T-helper 1 cell treated with Interleukin-12 subunit alpha and Interleukin-12 subunit beta and Interleukin-4 antibody, amounts not matched to agents 30 ng/mL and 1 ng/mL, for 36 hours (primary cell): ENCODE measurements at regions not wholly inside any gene's neighbourhood (a gene's known extent, or its start where the extent isn't known, plus 50 kb on each side); places are given as distances from the start of the nearest gene placed in this dataset.

Source experiments
- intact Hi-C: fragments of 100-400 bp; cut with micrococcal nuclease; formaldehyde crosslinking; loops from one replicate; pipeline ENCODE4 v1.15.1; 2024

- intact Hi-C loops = no loop called here
Measured at GRCh38 chr2:29974086-29974485, 52.7 kb upstream of the ALK start.

- intact Hi-C loops = no loop called here
Measured at GRCh38 chr2:29977284-29977683, 55.9 kb upstream of the ALK start.

GRCh38 chr2:29981402-29981801, 60.0 kb upstream of the ALK start:
- intact Hi-C loops = no loop called here

GRCh38 chr2:29983308-29983707, 61.9 kb upstream of the ALK start:
- intact Hi-C loops = no loop called here

GRCh38 chr2:29987146-29987545, 65.8 kb upstream of the ALK start:
- intact Hi-C loops = no loop called here

GRCh38 chr2:29990129-29990528, 68.7 kb upstream of the ALK start:
- intact Hi-C loops = no loop called here

- intact Hi-C loops = no loop called here
Measured at GRCh38 chr2:29991086-29991485, 69.7 kb upstream of the ALK start.

- intact Hi-C loops = no loop called here
Measured at GRCh38 chr2:29995241-29995640, 73.9 kb upstream of the ALK start.

GRCh38 chr2:30003128-30003527, 81.7 kb upstream of the ALK start:
- intact Hi-C loops = no loop called here

GRCh38 chr2:30022444-30023071, 101.2 kb upstream of the ALK start:
- intact Hi-C loops = no loop called here

- intact Hi-C loops = no loop called here
Measured at GRCh38 chr2:30024281-30024680, 102.9 kb upstream of the ALK start.

- intact Hi-C loops = loop anchor here (2.0 kb wide), 1 partner anchor 104 kb away; no protein-coding TSS in a partner anchor
Measured at GRCh38 chr2:30026091-30027055, 105.0 kb upstream of the ALK start.

- intact Hi-C loops = no loop called here
Measured at GRCh38 chr2:30029804-30030203, 108.4 kb upstream of the ALK start.

- intact Hi-C loops = no loop called here
Measured at GRCh38 chr2:30030361-30030760, 109.0 kb upstream of the ALK start.

- intact Hi-C loops = no loop called here
Measured at GRCh38 chr2:30031184-30031583, 109.8 kb upstream of the ALK start.

- intact Hi-C loops = no loop called here
Measured at GRCh38 chr2:30034052-30034775, 112.6 kb upstream of the YPEL5 start.

- intact Hi-C loops = no loop called here
Measured at GRCh38 chr2:30037016-30037415, 109.8 kb upstream of the YPEL5 start.

- intact Hi-C loops = no loop called here
Measured at GRCh38 chr2:30038419-30038818, 108.4 kb upstream of the YPEL5 start.

- intact Hi-C loops = no loop called here
Measured at GRCh38 chr2:30039101-30039500, 107.7 kb upstream of the YPEL5 start.

GRCh38 chr2:30040147-30040546, 106.7 kb upstream of the YPEL5 start:
- intact Hi-C loops = no loop called here

GRCh38 chr2:30041884-30042283, 104.9 kb upstream of the YPEL5 start:
- intact Hi-C loops = no loop called here

GRCh38 chr2:30046396-30046795, 100.4 kb upstream of the YPEL5 start:
- intact Hi-C loops = no loop called here
